Stimulated activated CD8-positive, alpha-beta memory T cell treated with anti-CD3 and anti-CD28 coated beads, Interleukin-15, amount 100 ng/mL, for 24 hours (primary cell): ENCODE measurements at regions not wholly inside any gene's neighbourhood (a gene's known extent, or its start where the extent isn't known, plus 50 kb on each side); places are given as distances from the start of the nearest gene placed in this dataset.
"Not testable (repeated sequence)": the region's sequence is repeated elsewhere in the genome, so short reads cannot be mapped to it uniquely, and the experiment has no call there.

Experiments used
- DNase-seq: peaks from one replicate; pipeline ENCODE4 v3.0.0-alpha.2; 2020; ENCODE audit warnings: low read depth

DNA sequence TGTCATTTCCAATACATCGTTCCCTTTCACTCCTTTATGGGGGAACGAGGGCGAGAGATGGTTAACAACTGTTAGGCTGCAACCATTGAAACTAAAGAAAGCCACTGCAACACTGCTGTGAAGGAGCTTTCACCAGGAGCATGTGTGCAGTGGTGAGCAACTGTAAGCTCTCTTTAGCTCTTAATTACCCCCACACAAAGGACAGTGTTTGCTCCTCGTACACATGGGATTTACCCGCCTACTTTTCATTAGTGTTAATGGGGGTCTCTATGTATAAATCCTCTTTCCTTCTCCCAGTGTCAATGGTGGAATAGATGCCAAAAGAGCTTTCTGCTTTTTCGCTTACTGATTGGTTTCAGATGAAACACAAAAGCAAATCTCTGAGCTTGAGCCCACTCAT is 343.1 kb downstream of the FLRT2 start:
- DNase-seq, result no peak

DNA sequence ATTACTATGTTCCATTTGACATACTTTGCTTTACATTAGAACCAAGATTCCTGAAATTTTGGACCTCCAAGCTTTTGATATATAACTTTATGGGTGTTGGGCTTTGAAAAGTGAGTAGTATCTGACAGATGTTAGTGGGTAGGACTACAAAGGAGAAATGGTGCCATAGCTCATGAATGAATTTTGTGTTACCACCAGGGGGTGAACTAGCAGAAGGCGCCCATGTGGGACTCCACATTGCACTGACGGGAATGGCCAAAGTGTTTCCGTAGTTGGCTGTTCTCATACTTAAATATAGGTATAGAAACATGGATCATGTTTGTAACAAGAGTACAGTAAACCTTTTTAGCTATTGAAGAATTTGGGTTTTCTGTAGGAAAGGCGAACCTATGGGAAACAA is 337.5 kb downstream of the FLRT2 start:
- DNase-seq, result no peak

DNA sequence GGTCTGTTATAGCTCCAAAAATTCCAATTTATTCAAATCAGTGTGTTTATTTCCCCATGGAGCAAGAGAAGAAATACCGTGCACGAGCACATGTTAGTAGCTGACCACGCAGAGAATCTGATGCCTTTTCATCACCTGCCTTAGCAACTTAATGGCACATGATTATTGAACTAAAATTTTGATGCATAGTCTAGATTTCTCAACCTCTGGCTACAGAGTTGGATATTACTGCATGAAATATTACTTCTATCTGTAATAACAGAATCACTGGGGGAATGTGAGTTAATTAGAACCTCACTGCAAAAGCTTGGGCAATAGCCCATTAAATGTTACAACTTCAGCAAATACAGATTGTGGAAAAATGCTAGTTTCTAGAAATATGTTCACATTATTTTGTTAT is 335.8 kb downstream of the FLRT2 start:
- DNase-seq, result no peak

DNA sequence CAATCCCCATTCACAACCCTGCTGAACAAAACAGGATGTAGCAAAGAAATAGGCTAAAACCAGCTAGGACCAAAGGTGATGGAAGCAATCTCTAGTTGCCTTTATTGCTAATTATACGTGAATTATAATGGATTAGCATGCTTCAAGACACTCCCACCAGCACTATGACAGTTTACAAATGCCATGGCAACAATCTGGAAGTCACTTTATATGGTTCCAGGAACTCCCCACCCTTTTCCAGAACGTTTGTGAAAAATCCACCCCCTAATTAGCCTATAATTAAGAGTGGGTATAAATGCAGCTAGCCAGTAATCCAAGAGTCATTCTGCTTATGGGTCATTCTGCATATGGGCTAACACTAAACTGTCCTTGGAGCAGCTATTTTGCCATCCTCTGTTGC is 328.7 kb downstream of the FLRT2 start:
- DNase-seq, result no peak

DNA sequence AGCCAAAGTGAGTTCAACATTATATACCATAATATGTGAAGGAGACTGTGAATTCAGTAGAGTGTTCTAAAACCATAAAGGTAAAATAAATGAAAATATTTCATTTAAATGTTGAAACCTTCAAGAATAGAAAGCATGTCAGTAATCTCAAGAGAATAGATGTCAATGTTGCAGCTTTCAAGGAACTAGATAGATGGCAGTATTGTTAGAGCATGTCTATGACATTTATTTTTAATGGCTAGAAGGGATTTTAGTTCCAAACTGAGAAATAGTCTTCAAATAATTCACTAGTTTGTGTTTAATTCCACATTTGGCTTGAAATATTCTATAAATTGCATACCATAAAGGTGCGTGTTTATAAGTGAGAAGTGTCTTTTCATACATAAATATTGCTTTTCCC is 326.5 kb downstream of the FLRT2 start:
- no peak for DNase-seq

DNA sequence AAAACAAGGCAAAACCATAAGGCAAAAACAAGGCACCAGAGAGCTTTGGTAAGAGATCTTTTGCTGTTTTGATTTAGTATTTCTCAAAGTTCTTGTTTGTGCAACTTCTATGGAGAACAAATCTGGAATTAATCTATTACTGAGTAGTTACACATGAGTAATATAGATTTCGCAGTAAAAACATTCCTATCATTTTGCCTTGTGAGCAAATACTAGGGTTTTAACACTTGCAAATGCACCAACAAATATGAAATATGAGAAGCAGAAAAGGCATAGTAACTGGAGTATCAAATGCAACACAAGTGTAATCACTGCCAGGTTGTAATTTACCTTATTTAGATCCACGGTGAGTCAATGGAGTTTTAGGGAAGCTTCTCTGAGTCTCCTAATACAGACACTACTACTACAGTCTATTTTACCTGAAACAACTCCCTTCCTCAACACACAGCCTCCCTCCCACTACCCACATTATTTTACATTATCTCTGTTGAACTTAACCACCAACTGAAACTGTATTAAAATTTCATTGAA is 324.1 kb downstream of the FLRT2 start:
- DNase-seq, result no peak

DNA sequence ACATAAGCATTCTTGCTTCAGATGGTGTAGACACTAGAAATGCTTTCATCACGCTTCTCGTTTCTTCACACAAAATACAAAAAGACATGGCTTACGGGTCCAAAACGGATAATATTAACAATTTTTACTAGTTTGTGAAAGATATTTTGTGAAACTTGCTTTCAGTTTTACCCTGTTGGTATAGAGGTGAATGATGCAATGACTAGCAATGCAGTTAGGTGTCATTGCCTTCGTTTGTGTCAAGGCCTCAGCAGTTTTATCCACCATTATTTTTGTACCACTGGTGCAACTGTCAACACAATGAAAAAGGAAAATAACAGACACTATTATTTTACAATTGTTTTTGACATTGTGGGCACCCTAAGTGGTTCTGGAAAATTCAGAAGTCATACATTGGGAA is 323.0 kb downstream of the FLRT2 start:
- DNase-seq, result no peak

DNA sequence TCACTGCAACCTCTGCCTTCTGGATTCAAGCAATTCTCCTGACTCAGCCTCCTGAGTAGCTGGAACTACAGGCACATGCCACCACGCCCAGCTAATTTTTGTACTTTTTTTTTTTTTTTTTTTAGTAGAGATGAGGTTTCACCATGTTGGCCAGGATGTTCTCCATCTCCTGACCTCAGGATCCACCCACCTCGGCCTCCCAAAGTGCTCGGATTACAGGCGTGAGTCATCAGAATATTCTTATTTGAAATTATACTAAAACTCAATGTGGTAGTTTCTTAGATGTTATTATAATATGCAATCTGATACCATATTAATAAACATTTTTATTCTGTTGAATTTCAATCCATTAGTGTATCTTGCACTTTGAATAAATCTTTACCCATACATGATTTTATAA is 322.2 kb downstream of the FLRT2 start:
- not testable (repeated sequence) for DNase-seq

DNA sequence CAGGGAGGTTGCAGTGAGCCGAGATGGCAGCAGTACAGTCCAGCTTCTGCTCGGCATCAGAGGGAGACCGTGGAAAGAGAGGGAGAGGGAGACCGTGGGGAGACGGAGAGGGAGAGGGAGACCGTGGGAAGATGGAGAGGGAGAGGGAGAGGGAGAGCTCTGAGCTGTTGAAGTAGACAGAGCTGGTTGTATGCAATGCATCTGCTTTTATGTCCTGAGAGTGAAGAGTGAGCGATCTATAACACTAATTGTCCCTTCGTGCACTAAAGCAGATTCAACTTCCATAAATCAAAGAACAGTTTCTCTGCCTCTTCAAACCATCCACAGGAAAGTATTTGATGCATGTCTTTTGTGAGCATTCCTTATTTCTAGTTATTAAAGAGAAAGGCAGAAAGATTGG is 300.6 kb downstream of the FLRT2 start:
- not testable (repeated sequence) for DNase-seq

DNA sequence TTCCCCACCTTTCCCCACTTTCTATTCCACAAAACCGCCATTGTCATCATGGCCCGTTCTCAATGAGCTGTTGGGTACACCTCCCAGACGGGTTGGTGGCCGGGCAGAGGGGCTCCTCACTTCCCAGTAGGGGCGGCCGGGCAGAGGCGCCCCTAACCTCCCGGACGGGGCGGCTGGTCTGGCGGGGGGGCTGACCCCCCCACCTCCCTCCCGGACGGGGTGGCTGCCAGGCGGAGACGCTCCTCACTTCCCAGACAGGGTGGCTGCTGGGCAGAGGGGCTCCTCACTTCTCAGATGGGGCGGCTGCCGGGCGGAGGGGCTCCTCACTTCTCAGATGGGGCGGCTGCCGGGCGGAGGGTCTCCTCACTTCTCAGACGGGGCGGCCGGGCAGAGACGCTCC is 299.7 kb downstream of the FLRT2 start:
- DNase-seq, result not testable (repeated sequence)

DNA sequence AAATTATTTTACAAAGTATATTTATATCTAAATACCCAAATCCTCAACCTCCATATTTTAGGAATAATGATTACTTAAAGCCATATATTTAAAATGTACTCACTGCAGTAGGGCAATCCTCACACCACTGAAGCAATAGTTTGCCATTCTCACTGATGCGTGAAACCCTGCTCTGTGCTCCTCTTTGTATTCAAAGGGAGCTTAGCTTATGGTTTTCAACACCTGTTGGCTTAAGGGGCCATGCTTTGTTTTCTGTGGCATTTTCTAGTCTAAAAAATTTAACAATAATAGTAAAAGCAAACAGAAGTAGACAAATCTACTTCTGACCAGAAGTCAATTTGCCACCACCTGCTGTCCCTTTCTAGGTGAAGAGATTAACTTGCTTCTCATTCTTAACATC is 294.6 kb downstream of the FLRT2 start:
- no peak for DNase-seq

DNA sequence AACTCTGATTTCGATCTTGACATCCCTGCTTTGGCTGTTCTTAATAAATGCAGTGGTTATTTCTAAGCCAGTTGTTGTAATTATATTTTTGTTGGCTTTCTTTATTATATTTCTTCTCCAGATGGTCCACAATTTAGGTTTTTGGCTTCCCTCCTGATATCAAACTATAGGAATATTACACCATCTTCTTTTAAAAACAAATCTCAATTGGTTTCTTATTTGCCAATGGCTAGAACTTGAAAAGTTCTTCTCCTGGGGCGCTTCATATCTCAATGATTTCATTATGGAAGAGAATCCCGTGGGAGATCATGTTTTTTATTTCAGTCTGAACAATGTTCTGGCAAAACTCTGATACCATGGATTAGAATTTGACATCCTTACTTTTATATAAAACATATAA is 292.3 kb downstream of the FLRT2 start:
- no peak for DNase-seq

DNA sequence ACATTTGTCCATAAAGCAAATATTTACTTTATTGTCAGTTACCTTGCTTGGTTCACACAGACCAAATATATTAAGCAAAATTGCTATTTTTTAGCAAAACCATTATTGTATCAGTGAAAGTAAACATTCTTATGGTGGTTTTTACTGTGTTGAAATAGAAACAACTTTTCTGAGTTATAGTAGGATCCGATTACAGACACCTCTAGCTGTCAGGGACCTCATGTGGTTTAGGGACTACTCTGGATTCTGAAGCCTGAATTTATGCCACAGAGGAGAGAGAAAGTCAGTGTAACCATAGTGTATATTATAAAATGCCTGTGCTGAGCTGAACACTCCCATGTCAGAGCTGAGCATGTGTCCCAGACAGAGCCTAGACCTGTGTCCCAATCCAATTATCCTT is 287.5 kb downstream of the FLRT2 start:
- DNase-seq, result no peak

DNA sequence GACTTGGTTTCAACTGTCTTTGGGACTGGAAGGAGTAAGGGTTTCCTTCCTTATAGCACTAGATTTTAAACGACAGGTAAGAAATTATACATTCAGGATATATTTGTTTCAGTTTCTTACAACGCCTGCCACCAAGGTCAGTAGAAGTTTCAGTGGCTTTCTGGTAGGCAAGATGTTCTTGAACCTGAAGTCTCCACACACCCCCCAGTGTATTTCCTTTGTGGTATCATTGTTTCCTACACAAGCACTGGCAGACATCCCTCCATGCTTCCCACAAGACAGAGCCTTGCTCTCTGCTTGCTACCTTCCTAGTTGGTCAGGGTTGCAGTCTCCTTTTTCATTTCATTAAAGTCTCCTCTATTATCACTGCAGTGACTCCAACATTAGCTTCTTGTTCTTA is 283.1 kb downstream of the FLRT2 start:
- no peak for DNase-seq

DNA sequence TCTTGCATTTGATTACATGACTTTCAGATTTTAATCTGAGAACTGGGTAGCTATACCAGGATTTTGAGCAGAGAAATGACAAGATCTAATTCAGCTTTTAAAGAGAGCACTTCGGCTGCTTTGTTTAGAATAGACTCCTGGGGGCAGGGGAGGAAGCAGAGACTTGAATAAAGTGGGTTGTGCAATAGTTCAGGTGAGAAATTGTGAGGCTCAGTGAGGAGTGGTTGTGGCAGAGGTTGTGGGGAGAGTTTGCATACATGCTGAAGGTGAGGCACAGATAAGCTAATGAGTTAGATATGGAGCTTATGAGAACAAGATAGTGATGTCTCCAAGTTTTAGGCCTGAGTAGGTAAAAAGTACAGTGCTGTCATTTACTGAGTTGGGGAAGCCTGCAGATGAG is 281.4 kb downstream of the FLRT2 start:
- no peak for DNase-seq

DNA sequence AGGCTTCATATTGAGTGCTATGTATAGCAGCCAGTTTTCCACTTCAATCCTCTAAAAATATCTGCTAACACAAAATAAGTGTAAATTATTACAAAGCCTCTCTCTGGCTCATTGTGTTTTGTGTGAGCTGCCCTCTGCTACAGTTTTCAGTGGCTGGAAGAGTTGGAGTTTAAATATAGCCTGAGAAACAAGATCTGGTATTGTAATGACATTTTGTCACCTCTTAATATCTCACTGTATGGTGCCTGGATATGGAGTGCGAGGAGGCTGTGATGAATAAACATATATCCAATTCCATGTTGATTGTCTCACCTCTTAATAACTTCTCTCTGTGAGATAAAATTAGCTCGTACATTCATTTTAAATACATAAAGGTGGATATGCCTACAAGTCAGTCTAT is 269.7 kb downstream of the FLRT2 start:
- DNase-seq, result no peak

DNA sequence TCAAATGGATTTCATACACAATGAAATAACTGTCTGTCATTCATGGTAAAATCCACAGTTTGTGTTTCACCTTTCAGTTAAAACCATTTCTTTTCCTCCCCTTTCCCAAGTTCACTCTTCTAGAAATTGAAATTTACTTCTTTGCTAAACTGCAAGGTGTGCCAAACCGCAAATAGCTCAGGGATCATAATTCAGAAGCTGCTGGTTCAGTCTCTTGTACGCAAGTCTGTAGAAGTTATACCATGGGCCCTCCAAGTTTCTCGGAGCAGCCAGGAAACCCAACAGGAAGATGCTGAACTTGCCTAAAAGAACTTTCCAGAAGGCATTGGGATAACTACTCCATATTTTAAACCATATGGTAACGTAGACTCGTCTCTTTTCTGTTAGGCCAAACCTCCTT is 268.9 kb downstream of the FLRT2 start:
- no peak for DNase-seq

DNA sequence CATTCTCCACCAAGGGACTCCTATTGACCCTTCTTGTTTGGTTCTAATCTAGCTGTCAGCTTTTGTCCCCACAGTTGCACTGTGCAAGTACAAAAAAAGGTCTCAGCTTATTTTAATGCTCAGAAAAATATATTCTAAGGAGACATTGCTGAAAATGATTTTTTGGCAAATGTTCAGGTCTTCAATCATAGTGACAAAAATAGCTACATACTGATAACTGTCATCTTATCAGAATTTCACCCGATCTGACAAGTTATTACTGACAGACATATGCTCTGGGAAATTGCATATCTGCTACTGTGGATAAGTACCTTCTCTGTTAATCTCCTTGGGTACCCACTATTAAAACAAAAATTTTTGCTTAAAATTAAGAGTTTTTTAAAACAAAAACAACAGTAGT is 263.6 kb downstream of the FLRT2 start:
- no peak for DNase-seq

DNA sequence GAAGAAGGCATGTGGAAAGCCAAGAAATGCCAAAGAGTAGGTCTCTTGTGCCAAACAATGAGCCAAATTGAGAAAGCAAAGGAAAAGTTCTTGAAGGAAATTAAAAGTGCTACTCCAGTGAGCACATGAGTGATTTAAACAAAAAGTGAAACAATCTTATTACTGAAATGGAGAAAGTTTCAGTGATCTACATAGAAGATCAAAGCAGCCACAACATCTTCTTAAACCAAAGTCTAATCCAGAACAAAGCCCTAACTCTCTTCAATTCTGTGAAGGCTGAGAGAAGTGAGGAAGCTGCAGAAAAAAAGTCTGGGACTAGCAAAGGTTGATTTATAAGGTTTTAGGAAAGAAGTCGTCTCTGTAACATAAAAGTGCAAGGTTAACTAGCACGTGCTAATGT is 259.6 kb downstream of the FLRT2 start:
- DNase-seq, result no peak

DNA sequence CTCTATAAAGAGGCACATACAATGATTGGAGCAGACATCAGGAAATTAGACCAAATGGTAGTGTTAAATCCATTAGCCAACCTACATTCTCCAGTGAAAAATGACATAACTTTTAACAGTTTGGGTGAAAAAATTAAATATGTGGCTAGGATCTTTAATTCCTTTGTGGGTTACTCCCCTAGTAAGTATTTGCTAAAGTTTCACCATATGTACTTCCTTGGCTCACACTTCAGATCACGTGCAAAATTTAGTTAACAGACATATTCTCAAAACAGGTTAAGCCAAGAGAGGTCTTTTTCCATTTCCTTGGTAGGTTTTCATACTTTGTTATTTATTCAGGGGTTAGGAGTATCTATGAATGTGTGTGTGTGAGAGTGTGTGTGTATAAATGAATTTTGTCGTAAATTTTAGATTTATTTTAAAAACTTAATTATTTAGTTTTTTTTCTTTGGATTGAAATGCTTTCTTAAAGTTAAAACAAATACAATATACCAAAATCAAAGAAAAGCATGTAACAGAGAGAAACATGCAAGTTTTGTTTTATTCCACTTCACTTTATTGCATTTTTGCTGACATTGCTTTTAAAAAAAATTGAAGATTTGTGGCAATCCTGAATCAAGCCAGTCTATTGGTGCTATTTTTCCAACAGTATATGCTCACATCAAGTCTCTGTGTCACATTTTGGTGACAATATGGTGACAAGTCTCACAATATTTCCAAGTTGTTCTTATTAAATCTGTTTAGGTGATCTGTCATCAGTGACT is 258.7 kb downstream of the FLRT2 start:
- DNase-seq, result no peak

DNA sequence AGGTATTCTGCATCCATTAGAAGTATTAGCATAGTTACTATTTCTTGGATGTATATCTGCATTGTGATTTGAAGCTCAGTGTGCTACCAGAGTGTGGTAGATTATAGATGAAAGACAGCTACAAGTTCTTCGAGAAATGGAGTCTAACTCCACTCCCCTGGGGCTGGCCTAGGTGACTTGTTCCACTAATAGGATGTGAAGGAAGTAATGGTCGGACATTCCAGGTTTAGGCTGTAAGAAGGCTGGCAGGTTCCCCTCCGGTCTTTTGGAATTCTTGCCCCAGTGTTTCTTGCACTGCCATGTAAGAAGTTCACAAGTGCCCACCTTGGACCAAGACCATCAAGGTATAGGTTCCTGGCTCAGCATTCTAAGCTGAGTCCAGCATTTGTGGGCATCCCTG is 236.4 kb downstream of the FLRT2 start:
- no peak for DNase-seq

DNA sequence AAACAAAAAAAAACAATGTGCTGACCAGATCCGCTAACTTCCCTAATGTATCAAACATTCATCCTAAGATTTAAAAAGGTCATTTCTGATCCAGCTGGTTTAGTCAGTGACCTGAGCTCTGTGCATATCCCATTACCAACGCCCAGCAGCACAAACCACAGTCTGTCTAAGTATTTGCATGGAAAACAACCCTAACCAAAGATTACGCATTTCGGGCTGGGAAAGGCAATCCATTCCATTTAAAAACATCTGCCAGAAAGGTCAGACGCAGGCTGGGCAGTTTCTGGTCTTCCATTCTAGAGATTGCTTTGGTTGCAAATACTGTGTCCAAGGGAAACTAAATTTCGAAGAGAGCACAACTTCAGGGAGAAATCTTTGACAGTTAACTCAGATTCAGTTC is 234.9 kb downstream of the FLRT2 start:
- DNase-seq, result no peak

DNA sequence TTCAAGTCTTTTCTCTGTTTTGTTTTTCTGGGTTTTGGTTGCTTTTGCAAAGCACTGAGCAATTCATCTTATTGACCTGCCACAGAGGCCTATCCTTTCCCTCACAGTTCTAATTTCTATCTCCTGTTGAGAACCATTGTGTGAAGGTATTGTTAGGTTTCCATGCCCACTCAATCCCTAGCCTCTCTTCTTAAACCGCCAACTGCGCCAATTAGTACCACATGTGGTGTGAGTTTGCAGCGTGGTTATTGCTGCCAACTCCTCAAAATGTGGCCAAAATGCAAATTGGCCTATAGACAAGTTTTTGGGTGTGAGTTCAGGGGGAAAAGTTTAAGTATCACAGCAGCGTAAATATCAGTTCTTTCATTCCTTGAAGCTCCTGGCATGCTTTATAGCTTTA is 232.6 kb downstream of the FLRT2 start:
- no peak for DNase-seq

DNA sequence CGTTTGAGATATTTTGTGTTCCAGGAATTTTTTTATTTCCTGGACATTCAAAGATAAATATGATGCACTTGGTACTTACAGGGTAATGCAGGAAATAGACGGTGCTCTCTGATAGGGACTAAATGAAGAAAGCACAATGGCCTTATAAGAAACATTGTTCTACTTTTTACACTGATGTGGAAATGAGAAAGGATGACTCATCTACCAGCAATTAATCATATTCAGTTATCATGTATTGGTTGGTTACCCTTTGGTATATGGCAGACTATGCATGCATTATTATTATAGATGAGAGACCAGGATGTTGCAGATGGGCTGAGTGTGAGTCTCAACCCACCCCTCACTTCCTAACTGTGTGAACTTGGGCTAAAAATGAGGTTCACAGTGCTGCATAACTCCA is 222.2 kb downstream of the FLRT2 start:
- no peak for DNase-seq
